CD4-positive, alpha-beta T cell (primary cell): ENCODE measurements at regions not wholly inside any gene's neighbourhood (a gene's known extent, or its start where the extent isn't known, plus 50 kb on each side); places are given as distances from the start of the nearest gene placed in this dataset.

ENCODE experiments used
- ATAC-seq: fragments of 200-7000 bp; cut with Tn5 transposase; one replicate; pipeline ENCODE4 v1.10.0; 2022; ENCODE audit warnings: mild to moderate bottlenecking; ENCODE audit not compliant: poor library complexity
- CTCF ChIA-PET: fragments of 350-600 bp; sonication (Branson Sonifier 250); formaldehyde crosslinking; loops from one replicate; lab custom pipeline; 2021; ENCODE audit warnings: antibody characterized with exemption, inconsistent platforms; lab: Charles Lee
- POLR2A ChIA-PET: fragments of 350-600 bp; sonication (Branson Sonifier 250); formaldehyde crosslinking; loops from one replicate; lab custom pipeline; 2021; ENCODE audit warnings: antibody characterized with exemption, inconsistent platforms; lab: Charles Lee
- DNase-seq, 14 experiments: peaks; one replicate each; pipeline ENCODE4 v3.0.0-alpha.2; 2013 to 2020; ENCODE audit warnings: mixed read lengths in 2 of 14
- H3K27ac ChIP-seq, 2 donors: one replicate each; pipeline versions ENCODE4 v1.5.1 to v1.7.0; 2013; ENCODE audit warnings: low read length in 2 of 2, low read depth in 1 of 2, mild to moderate bottlenecking in 1 of 2
- H3K27me3 ChIP-seq, 2 experiments: 1 replicate in 1 of 2; 2 replicates in 1 of 2; pipeline versions ENCODE4 v1.6.1 to v1.7.0; 2013; ENCODE audit warnings: low read length in 2 of 2, control low read depth in 1 of 2, mild to moderate bottlenecking in 1 of 2, moderate library complexity in 1 of 2; ENCODE audit not compliant: insufficient read depth in 2 of 2, control insufficient read depth in 1 of 2
- H3K36me3 ChIP-seq: one replicate; pipeline ENCODE4 v1.6.1; 2013; ENCODE audit warnings: low read length, control low read depth; ENCODE audit not compliant: insufficient read depth
- H3K4me1 ChIP-seq: one replicate; pipeline ENCODE4 v1.6.1; 2013; ENCODE audit warnings: low read length, control low read depth; ENCODE audit not compliant: insufficient read depth
- H3K4me3 ChIP-seq: one replicate; pipeline ENCODE4 v1.5.1; 2013; ENCODE audit warnings: mild to moderate bottlenecking, low read length, moderate library complexity
- H3K9me3 ChIP-seq, 2 experiments: 1 replicate in 1 of 2; 2 replicates in 1 of 2; pipeline versions ENCODE4 v1.6.1 to v1.7.0; 2013; ENCODE audit warnings: low read length in 2 of 2, mild to moderate bottlenecking in 2 of 2, control low read depth in 1 of 2, moderate library complexity in 1 of 2; ENCODE audit not compliant: control insufficient read depth in 1 of 2, insufficient read depth in 1 of 2
- H3K27ac Mint-ChIP-seq: one replicate; pipeline ENCODE4 v1.8.0; 2020; ENCODE audit warnings: mixed read lengths
- H3K27me3 Mint-ChIP-seq: one replicate; pipeline ENCODE4 v1.8.0; 2021; ENCODE audit warnings: mixed read lengths
- H3K36me3 Mint-ChIP-seq: one replicate; pipeline ENCODE4 v1.8.0; 2021; ENCODE audit warnings: low read depth, mixed read lengths
- H3K4me1 Mint-ChIP-seq: one replicate; pipeline ENCODE4 v1.8.0; 2021; ENCODE audit warnings: low read depth, mixed read lengths
- H3K4me3 Mint-ChIP-seq: one replicate; pipeline ENCODE4 v1.8.0; 2020; ENCODE audit warnings: mild to moderate bottlenecking, mixed read lengths
- H3K9me3 Mint-ChIP-seq: one replicate; pipeline ENCODE4 v1.8.0; 2020; ENCODE audit warnings: mixed read lengths
- intact Hi-C, 2 experiments: fragments of 100-400 bp; cut with DNase I in 1 of 2; cut with micrococcal nuclease in 1 of 2; formaldehyde crosslinking; loops; one replicate each; pipeline versions ENCODE4 v1.15.1 to v1.9.0; 2023 to 2025; cut with DNase I, micrococcal nuclease
- TF ChIP-seq, protein P1 (sequence below): fragments of 200-600 bp; IDR thresholded peaks from one replicate; pipeline ENCODE4 v1.8.0; 2022; ENCODE audit warnings: antibody characterized with exemption, mild to moderate bottlenecking

DNA sequence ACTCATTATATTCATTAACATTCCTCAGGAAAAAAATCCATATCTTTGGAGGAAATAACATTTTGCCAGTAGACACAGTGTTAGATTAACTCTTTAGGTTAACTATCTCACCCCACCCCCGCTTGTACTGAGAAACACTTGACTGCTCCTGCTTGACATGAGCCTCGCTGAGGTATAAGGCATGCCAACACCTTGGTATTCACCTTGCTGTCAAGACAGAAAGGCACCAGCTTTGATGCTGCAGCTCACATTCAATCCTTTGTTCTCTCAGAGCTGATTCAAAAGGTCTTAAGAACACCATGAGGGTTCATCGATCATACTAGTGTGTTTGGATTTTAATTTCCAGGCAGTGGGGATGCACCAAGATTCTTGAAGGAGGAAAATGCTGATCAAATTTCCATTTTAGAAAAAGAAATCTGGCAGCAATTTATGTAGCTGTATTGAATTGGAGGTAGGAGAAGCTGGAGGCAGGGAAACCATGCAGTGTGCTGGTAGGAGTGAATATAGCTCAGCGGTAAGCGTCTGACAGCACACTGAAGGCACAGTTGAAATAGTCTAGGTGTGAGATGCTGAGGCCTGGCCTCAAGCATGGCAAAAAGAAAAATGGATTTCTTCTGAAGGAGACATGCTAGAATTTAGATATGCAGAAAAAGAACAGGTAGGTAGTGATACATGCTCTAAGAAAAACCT lies 108.0 kb upstream of the ST6GALNAC5 start:
- DNase-seq (no peak), ATAC-seq (no peak)
- Histone ChIP-seq H3K36me3 (no peaks in the 10 kb centered on the region), H3K27me3 (peaks cover 0 to 3% of the 10 kb centered on the region in 2 experiments), H3K27ac (no peak overlapping the region), H3K9me3 (no peaks in the 10 kb centered on the region), H3K4me1 (no peaks in the 10 kb centered on the region), H3K4me3 (no peak overlapping the region)
- Mint-ChIP-seq H3K9me3 (no peaks in the 10 kb centered on the region), H3K27me3 (peaks cover 9% of the 10 kb centered on the region), H3K27ac (no peak overlapping the region), H3K4me3 (no peak overlapping the region), H3K4me1 (no peaks in the 10 kb centered on the region), H3K36me3 (no peaks in the 10 kb centered on the region)
- intact Hi-C loops: no loop called here
- ChIA-PET CTCF (no interaction called here), POLR2A (interaction anchor here (0.6 kb wide), 1 partner anchor 54 kb away, joined by 3 read pairs; no protein-coding TSS in a partner anchor)
- TF ChIP-seq, protein P1, sequence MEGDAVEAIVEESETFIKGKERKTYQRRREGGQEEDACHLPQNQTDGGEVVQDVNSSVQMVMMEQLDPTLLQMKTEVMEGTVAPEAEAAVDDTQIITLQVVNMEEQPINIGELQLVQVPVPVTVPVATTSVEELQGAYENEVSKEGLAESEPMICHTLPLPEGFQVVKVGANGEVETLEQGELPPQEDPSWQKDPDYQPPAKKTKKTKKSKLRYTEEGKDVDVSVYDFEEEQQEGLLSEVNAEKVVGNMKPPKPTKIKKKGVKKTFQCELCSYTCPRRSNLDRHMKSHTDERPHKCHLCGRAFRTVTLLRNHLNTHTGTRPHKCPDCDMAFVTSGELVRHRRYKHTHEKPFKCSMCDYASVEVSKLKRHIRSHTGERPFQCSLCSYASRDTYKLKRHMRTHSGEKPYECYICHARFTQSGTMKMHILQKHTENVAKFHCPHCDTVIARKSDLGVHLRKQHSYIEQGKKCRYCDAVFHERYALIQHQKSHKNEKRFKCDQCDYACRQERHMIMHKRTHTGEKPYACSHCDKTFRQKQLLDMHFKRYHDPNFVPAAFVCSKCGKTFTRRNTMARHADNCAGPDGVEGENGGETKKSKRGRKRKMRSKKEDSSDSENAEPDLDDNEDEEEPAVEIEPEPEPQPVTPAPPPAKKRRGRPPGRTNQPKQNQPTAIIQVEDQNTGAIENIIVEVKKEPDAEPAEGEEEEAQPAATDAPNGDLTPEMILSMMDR: no peak

DNA sequence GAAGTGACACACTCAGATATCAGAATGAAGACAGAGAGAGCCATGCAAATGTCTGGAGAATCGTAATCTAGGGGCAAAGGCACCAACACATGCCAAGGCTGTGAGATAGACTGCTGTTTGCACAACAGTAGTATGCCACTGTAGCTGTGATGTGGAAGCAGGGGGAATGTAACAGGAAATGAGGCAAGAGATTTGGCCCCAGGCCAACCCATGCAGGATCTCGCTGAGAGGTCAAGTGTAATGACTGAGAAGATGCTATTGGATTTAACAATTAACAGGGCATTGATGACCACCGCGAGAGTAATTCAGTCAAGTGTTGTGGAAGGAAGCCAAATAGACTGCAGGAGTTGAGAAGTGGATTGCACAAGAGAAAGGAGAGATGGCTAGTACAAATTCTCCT lies 107.3 kb upstream of the ST6GALNAC5 start:
- CTCF ChIA-PET: no interaction called here
- DNase-seq: peak in 1 of 14 experiments; percentile 1
- peaks cover 9% of the 10 kb centered on the region for H3K27me3 Mint-ChIP-seq

DNA sequence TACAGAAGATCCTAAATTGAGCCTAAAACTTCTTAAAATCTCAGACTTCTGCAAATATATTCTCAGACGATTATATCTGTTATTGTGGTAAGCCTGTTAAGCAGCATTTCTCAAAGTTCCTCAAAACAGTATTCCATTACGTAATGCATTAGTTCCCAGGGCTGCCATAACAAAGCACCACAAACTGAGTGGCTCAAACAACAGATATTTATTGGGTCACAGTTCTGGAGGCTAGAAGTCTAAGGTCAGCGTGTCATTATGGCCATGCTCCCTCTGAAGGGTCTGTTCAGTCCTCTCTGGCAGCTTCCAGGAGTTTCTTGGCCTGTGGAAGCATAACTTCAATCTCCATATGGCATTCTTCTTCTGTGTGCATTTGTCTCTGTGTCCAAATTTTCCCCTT lies 103.5 kb upstream of the ST6GALNAC5 start:
- Mint-ChIP-seq H3K4me1 (no peaks in the 10 kb centered on the region), H3K27me3 (peaks cover 28% of the 10 kb centered on the region), H3K4me3 (no peak overlapping the region), H3K9me3 (no peaks in the 10 kb centered on the region), H3K36me3 (no peaks in the 10 kb centered on the region), H3K27ac (no peak overlapping the region)
- Histone ChIP-seq H3K4me1 (no peaks in the 10 kb centered on the region), H3K27me3 (no peaks in the 10 kb centered on the region), H3K9me3 (no peaks in the 10 kb centered on the region), H3K36me3 (no peaks in the 10 kb centered on the region), H3K27ac (no peak overlapping the region), H3K4me3 (no peak overlapping the region)
- intact Hi-C loops: no loop called here
- no peak for ATAC-seq
- CTCF ChIA-PET: no interaction called here
- no peak for DNase-seq
- TF ChIP-seq, protein P1: no peak
- POLR2A ChIA-PET: no interaction called here

More for the DNA sequence above, 107.3 kb upstream of the ST6GALNAC5 start:
- no peaks in the 10 kb centered on the region for H3K36me3 Mint-ChIP-seq
- TF ChIP-seq, protein P1: no peak
- H3K27me3 ChIP-seq: peaks cover 0 to 3% of the 10 kb centered on the region in 2 experiments
- ATAC-seq: no peak
- intact Hi-C loops: no loop called here
- H3K4me1 ChIP-seq: no peaks in the 10 kb centered on the region
- no peak overlapping the region for H3K4me3 ChIP-seq
- POLR2A ChIA-PET: interaction anchor here (0.6 kb wide), 1 partner anchor 55 kb away, joined by 3 read pairs; no protein-coding TSS in a partner anchor
- no peaks in the 10 kb centered on the region for H3K36me3 ChIP-seq
- H3K27ac Mint-ChIP-seq: no peak overlapping the region
- no peak overlapping the region for H3K4me3 Mint-ChIP-seq
- no peaks in the 10 kb centered on the region for H3K4me1 Mint-ChIP-seq
- no peaks in the 10 kb centered on the region for H3K9me3 ChIP-seq
- no peak overlapping the region for H3K27ac ChIP-seq
- H3K9me3 Mint-ChIP-seq: no peaks in the 10 kb centered on the region
